Neuronal stem cell (in vitro differentiated cells): ENCODE measurements at regions not wholly inside any gene's neighbourhood (a gene's known extent, or its start where the extent isn't known, plus 50 kb on each side); places are given as distances from the start of the nearest gene placed in this dataset.

Experiments
- DNase-seq: peaks from one replicate; pipeline ENCODE4 v3.0.0-alpha.2; 2013; ENCODE audit warnings: low spot score
- H2AFZ ChIP-seq: one replicate; pipeline ENCODE4 v1.6.1; 2013; ENCODE audit warnings: mild to moderate bottlenecking, low read length, inconsistent platforms
- H2AK5ac ChIP-seq: 2 replicates; pipeline ENCODE4 v1.6.1; 2013; ENCODE audit warnings: low read depth, mild to moderate bottlenecking, inconsistent platforms, low read length, moderate library complexity, mixed read lengths
- H2BK120ac ChIP-seq: 2 replicates; pipeline ENCODE4 v1.6.1; 2013; ENCODE audit warnings: low read depth, mild to moderate bottlenecking, inconsistent platforms, low read length, moderate library complexity, mixed read lengths
- H2BK12ac ChIP-seq: one replicate; pipeline ENCODE4 v1.6.1; 2013; ENCODE audit warnings: low read length, inconsistent platforms
- H2BK15ac ChIP-seq: 2 replicates; pipeline ENCODE4 v1.6.1; 2013; ENCODE audit warnings: mild to moderate bottlenecking, low read length, inconsistent platforms, mixed read lengths
- H2BK5ac ChIP-seq: one replicate; pipeline ENCODE4 v1.6.1; 2013; ENCODE audit warnings: inconsistent platforms, mild to moderate bottlenecking, low read length, moderate library complexity
- H3K14ac ChIP-seq: one replicate; pipeline ENCODE4 v1.6.1; 2013; ENCODE audit warnings: low read length, inconsistent platforms
- H3K18ac ChIP-seq: 2 replicates; pipeline ENCODE4 v1.6.1; 2013; ENCODE audit warnings: low read length, inconsistent platforms
- H3K23ac ChIP-seq: 2 replicates; pipeline ENCODE4 v1.6.1; 2013; ENCODE audit warnings: low read depth, mild to moderate bottlenecking, mixed read lengths, low read length, inconsistent platforms; ENCODE audit not compliant: poor library complexity
- H3K27ac ChIP-seq: replicated peaks from 3 replicates; pipeline ENCODE4 v1.5.1; 2013; ENCODE audit warnings: low read length, inconsistent platforms
- H3K27me3 ChIP-seq, 3 experiments: 2 replicates each; pipeline ENCODE4 v1.6.1; 2013; ENCODE audit warnings: low read length in 3 of 3, mild to moderate bottlenecking in 2 of 3, inconsistent platforms in 1 of 3, low read depth in 1 of 3, mixed read lengths in 1 of 3, moderate library complexity in 1 of 3; ENCODE audit not compliant: control insufficient read depth in 3 of 3, insufficient read depth in 3 of 3
- H3K36me3 ChIP-seq, 2 donors: replicated peaks in 1 of 2; 2 replicates each; pipeline ENCODE4 v1.6.1; 2013; ENCODE audit warnings: low read length in 2 of 2; ENCODE audit not compliant: control insufficient read depth in 2 of 2, insufficient read depth in 2 of 2
- H3K4ac ChIP-seq: 2 replicates; pipeline ENCODE4 v1.6.1; 2013; ENCODE audit warnings: inconsistent platforms, mild to moderate bottlenecking, low read length, moderate library complexity
- H3K4me1 ChIP-seq, 2 donors: 1 replicate in 1 of 2; 2 replicates in 1 of 2; pipeline ENCODE4 v1.6.1; 2013; ENCODE audit warnings: low read length in 2 of 2, low read depth in 1 of 2; ENCODE audit not compliant: control insufficient read depth in 2 of 2, insufficient read depth in 1 of 2
- H3K4me2 ChIP-seq: one replicate; pipeline ENCODE4 v1.6.1; 2013; ENCODE audit warnings: mild to moderate bottlenecking, low read length, inconsistent platforms; ENCODE audit not compliant: insufficient read depth, poor library complexity, severe bottlenecking
- H3K4me3 ChIP-seq, 2 donors: 2 replicates each; pipeline ENCODE4 v1.5.1; 2013; ENCODE audit warnings: low read length in 2 of 2, mild to moderate bottlenecking in 2 of 2, inconsistent platforms in 1 of 2, moderate library complexity in 1 of 2
- H3K79me1 ChIP-seq: one replicate; pipeline ENCODE4 v1.6.1; 2013; ENCODE audit warnings: low read depth, mild to moderate bottlenecking, inconsistent platforms, low read length, moderate library complexity
- H3K9ac ChIP-seq: one replicate; pipeline ENCODE4 v1.6.1; 2013; ENCODE audit warnings: mild to moderate bottlenecking, low read depth, low read length, inconsistent platforms; ENCODE audit not compliant: poor library complexity
- H3K9me3 ChIP-seq, 2 donors: replicated peaks in 1 of 2; 2 replicates each; pipeline versions ENCODE3 to v1.6.1; 2013; ENCODE audit warnings: low read length in 2 of 2, mild to moderate bottlenecking in 2 of 2, inconsistent platforms in 1 of 2, low read depth in 1 of 2, mixed read lengths in 1 of 2, moderate library complexity in 1 of 2; ENCODE audit not compliant: control insufficient read depth in 2 of 2, insufficient read depth in 1 of 2
- H4K8ac ChIP-seq: one replicate; pipeline ENCODE4 v1.6.1; 2013; ENCODE audit warnings: low read depth, mild to moderate bottlenecking, inconsistent platforms, low read length, moderate library complexity
- H4K91ac ChIP-seq: one replicate; pipeline ENCODE4 v1.6.1; 2013; ENCODE audit warnings: low read length, low read depth, mild to moderate bottlenecking, inconsistent platforms; ENCODE audit not compliant: poor library complexity
- WGBS, 2 donors: extraction: QIAGEN DNeasy Blood & Tissue Kit; methylation state at CpG; one replicate each; pipeline ENCODE4 v1.1.7; 2013; ENCODE audit warnings: missing lambda C conversion rate in 2 of 2, mixed read lengths in 1 of 2; ENCODE audit not compliant: insufficient read length in 2 of 2, insufficient replicate concordance in 1 of 2; ENCODE audit errors: extremely low coverage in 2 of 2; 5-methylcytosine and 5-hydroxymethylcytosine counted together

DNA sequence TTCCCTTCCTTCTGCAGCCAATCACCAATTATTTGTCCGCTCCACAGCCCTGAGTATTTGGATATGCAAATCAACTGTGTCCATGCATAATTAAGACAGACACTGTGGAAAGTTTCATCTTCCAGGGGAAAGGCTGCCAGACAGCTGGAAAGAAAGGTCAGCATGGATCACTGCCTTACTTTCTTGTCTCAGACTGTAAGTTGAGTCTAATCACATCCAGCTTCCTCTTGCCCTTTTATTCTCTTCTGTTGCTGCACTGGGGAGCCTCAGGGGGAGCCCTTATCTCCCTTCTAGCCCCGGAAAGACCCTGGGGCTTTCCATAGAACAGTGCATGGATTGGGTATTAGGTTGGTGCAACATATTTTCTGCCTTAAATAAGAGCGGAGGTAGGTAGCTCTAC, 182.9 kb downstream of the OMA1 start:
- no peak overlapping the region for H4K8ac ChIP-seq
- H2AFZ ChIP-seq: no peak overlapping the region
- H3K23ac ChIP-seq: no peak overlapping the region
- no peak overlapping the region for H3K14ac ChIP-seq
- H3K4me1 ChIP-seq: peaks cover 7 to 17% of the 10 kb centered on the region in 2 donors
- no peaks in the 10 kb centered on the region for H3K36me3 ChIP-seq
- H2BK120ac ChIP-seq: no peak overlapping the region
- no peak overlapping the region for H3K4me3 ChIP-seq
- no peak overlapping the region for H2BK12ac ChIP-seq
- H3K4ac ChIP-seq: no peak overlapping the region
- H2AK5ac ChIP-seq: no peak overlapping the region
- no peaks in the 10 kb centered on the region for H3K79me1 ChIP-seq
- H3K9me3 ChIP-seq: no peaks in the 10 kb centered on the region
- no peak overlapping the region for H2BK15ac ChIP-seq
- no CpG with 5 or more reads among the region's 3 CpGs for WGBS, 2 donors
- no peak overlapping the region for H4K91ac ChIP-seq
- H3K27me3 ChIP-seq: no peaks in the 10 kb centered on the region
- H3K4me2 ChIP-seq: no peak overlapping the region
- no peak for DNase-seq
- H2BK5ac ChIP-seq: no peak overlapping the region
- H3K27ac ChIP-seq: no peak overlapping the region
- no peak overlapping the region for H3K18ac ChIP-seq
- H3K9ac ChIP-seq: no peak overlapping the region

DNA sequence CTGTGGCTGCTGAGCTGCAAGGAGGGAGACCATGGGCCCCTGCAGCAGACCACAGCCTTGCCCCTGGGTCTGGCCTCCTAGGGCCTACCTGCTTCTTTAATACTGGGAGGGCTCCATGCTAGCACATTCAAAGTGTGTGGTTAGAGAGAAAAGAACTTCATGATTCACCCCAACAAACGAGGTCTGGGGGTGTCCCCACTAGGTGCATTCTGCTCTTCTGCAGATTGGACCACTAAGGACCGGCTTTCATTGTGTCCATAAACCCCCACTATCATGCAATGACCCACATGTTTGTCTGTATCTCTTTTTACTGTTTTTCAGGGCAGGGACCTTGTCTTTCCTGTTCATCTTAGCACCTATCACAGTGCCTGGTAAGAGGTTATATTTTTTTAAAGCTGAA, 185.4 kb downstream of the OMA1 start:
- H3K14ac ChIP-seq: no peak overlapping the region
- peaks cover 7 to 25% of the 10 kb centered on the region in 2 donors for H3K4me1 ChIP-seq
- no peak overlapping the region for H3K4ac ChIP-seq
- H3K27me3 ChIP-seq: no peaks in the 10 kb centered on the region
- no peak overlapping the region for H3K4me3 ChIP-seq
- H3K36me3 ChIP-seq: no peaks in the 10 kb centered on the region
- H2BK12ac ChIP-seq: no peak overlapping the region
- no peaks in the 10 kb centered on the region for H3K79me1 ChIP-seq
- H2AK5ac ChIP-seq: no peak overlapping the region
- no CpG with 5 or more reads among the region's 2 CpGs for WGBS, 2 donors
- no peak overlapping the region for H4K91ac ChIP-seq
- H3K9ac ChIP-seq: no peak overlapping the region
- no peak overlapping the region for H3K23ac ChIP-seq
- no peak overlapping the region for H2BK5ac ChIP-seq
- no peaks in the 10 kb centered on the region for H3K9me3 ChIP-seq
- H3K4me2 ChIP-seq: no peak overlapping the region
- no peak overlapping the region for H4K8ac ChIP-seq
- H2BK15ac ChIP-seq: no peak overlapping the region
- DNase-seq: no peak
- no peak overlapping the region for H3K27ac ChIP-seq
- H2BK120ac ChIP-seq: no peak overlapping the region
- no peak overlapping the region for H3K18ac ChIP-seq
- H2AFZ ChIP-seq: no peak overlapping the region

DNA sequence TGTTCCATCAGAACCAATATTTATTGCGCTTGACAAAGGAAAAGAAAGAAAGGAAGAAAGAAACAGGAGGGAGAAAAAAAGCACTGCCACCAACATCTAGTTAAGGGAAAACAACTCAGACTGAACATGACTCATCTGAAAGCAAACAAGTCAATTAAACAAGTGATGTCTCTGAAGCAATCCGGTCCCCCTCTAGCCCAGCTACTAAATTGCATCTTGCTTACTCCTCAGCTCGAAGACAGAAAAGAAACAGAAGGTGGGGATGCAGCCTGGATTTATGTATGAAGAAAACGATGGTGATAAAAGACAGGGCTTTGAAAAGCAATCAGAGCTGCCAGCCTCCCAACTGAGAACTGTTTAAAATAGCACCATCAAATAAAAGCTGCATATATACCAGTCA, 188.2 kb downstream of the OMA1 start:
- Histone ChIP-seq H4K91ac (no peak overlapping the region), H3K4me2 (no peak overlapping the region), H2AK5ac (no peak overlapping the region), H3K14ac (no peak overlapping the region), H3K9me3 (no peaks in the 10 kb centered on the region), H3K27ac (no peak overlapping the region), H2BK5ac (no peak overlapping the region), H3K27me3 (no peaks in the 10 kb centered on the region), H3K79me1 (no peaks in the 10 kb centered on the region), H3K4me3 (no peak overlapping the region), H2AFZ (no peak overlapping the region), H3K4me1 (peaks cover 0 to 16% of the 10 kb centered on the region in 2 donors), H3K18ac (no peak overlapping the region), H4K8ac (no peak overlapping the region), H2BK120ac (no peak overlapping the region), H3K36me3 (no peaks in the 10 kb centered on the region), H2BK12ac (no peak overlapping the region), H3K4ac (no peak overlapping the region), H3K23ac (no peak overlapping the region), H3K9ac (no peak overlapping the region), H2BK15ac (no peak overlapping the region)
- DNase-seq: no peak
- no CpG with 5 or more reads among the region's 4 CpGs for WGBS, 2 donors

DNA sequence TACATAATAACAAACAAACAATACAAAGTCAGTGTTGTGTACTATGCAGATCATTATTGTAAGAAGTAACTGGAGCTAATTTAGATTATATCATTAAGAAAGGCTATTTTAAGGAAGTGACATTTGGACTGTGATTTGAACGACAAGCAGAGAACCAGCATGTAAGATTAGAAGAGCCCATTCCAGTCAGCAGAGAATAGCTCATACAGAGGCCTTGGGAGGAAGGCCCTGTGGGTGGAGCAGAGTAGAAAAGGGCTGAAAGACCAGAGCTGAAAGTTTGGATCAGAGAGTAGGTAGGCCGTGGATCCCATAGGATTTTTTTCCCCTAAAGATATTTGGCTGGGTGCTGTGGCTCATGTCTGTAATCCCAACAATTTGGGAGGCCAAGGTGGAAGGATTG, 190.1 kb downstream of the OMA1 start:
- Histone ChIP-seq H3K9ac (no peak overlapping the region), H3K36me3 (no peaks in the 10 kb centered on the region), H2BK15ac (no peak overlapping the region), H3K23ac (no peak overlapping the region), H3K4me3 (no peak overlapping the region), H2BK12ac (no peak overlapping the region), H3K4ac (no peak overlapping the region), H3K27ac (no peak overlapping the region), H3K9me3 (no peaks in the 10 kb centered on the region), H4K8ac (no peak overlapping the region), H3K18ac (no peak overlapping the region), H3K27me3 (no peaks in the 10 kb centered on the region), H3K79me1 (no peaks in the 10 kb centered on the region), H2BK5ac (no peak overlapping the region), H3K14ac (no peak overlapping the region), H3K4me1 (peaks cover 0 to 14% of the 10 kb centered on the region in 2 donors), H2AK5ac (no peak overlapping the region), H2BK120ac (no peak overlapping the region), H4K91ac (no peak overlapping the region), H2AFZ (no peak overlapping the region), H3K4me2 (no peak overlapping the region)
- no CpG with 5 or more reads among the region's 2 CpGs for WGBS, 2 donors
- no peak for DNase-seq
